ENCODE measurements at regions not wholly inside any gene's neighbourhood (a gene's known extent, or its start where the extent isn't known, plus 50 kb on each side); places are given as distances from the start of the nearest gene placed in this dataset.

- intact Hi-C loops (cut with micrococcal nuclease) = no loop called here
Measured at GRCh38 chr4:4641661-4642495, 100.0 kb upstream of the STX18 start.

DNA sequence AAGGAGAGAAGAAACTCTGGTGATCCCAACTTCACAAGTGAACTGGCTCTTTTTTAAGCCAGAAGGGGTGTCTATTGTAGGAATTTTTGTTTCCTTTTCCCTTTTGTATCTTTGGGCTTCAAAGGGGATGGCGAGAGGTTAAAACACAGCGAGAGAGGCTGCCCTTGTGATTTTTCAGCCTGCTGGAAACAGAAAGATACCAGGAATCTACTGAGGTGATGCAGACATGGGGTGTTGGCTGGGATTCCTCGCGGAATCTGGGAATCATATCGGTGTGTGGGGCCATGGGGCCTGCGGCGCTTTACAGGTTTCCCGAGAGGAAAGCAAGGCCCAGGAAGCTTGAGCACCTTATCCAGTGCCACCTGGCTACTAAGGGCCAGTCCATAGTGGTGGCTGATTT, 99.4 kb upstream of the STX18 start:
- intact Hi-C loops (cut with micrococcal nuclease) = no loop called here

DNA sequence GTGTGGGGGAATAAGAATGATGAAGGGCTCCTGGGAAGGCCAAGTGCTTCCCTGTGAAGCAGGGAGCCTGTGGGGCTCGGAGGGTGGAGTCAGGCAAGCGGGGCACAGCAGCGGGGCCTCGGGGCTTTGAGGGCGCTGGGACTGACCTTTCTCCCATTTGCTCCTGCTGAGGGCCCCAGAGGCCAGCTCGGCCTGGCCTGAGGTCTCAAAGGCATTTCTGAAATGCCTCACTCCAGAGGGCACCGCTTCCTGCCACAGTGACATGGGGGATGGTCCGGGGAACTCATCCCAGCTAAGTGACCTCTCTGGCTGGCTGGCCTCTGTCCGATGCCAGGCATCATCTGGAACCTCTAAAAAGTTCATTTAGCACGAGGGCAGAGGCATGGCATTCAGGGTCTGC, 98.8 kb upstream of the STX18 start:
- intact Hi-C loops (cut with micrococcal nuclease) = no loop called here

- intact Hi-C loops (cut with micrococcal nuclease) = no loop called here
Measured at GRCh38 chr4:4639370-4639769, 97.5 kb upstream of the STX18 start.

DNA sequence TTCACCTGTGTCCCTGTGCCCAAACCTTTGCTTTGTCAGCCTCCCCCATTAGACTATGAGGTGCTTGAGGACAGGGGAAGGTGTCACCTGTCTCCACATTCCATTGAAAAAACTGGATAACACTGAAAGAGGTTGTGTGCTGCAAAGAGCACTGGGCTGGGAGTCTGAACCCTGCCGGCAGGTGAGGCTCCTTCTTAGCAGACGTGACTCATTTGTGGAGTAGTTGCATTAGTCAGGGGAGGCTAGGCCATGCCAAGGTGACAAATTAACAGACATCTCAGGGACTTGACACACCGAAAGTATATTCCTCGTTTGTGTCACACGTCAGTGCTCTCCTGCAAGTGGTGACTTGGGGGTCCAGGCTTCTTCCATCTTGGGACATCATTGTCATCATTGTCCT, 95.9 kb upstream of the STX18 start:
- intact Hi-C loops (cut with micrococcal nuclease) = no loop called here

DNA sequence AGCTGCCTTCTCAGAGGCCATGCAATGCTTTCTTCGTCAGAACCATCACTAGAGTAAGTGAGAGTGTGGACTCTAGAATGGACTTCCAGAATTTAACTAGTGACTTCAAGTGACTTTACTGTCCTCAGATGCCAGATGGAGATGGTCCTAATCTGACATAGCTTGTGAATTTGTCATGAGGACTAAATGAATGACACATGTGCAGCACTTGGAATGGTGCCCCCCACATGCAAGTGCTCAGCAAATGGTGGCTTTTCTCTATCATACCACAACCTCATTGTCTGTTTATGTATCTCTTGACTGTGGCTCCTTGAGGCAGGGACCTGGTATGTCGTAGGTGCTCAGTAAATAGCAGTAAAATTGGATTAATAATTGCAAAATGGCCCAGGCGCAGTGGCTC, 91.6 kb upstream of the STX18 start:
- intact Hi-C loops (cut with micrococcal nuclease) = no loop called here

DNA sequence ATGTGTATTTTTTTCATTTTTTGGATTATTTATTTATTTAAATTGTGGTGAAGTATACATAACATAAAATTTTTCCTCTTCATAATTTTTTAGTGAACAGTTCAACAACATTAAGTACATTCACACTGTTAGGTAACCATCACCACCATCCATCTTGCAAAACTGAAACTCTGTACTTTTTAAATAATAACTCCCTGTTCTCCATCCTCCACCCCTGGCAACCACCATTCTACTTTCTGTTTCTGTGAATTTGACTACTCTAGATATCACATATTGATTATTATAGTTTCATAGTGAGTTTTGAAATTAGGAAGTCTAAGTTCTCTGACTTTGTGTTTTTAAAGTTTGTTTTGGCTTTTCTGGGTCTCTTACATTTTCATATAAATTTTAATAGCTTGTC, 89.3 kb upstream of the STX18 start:
- intact Hi-C loops (cut with micrococcal nuclease) = no loop called here

DNA sequence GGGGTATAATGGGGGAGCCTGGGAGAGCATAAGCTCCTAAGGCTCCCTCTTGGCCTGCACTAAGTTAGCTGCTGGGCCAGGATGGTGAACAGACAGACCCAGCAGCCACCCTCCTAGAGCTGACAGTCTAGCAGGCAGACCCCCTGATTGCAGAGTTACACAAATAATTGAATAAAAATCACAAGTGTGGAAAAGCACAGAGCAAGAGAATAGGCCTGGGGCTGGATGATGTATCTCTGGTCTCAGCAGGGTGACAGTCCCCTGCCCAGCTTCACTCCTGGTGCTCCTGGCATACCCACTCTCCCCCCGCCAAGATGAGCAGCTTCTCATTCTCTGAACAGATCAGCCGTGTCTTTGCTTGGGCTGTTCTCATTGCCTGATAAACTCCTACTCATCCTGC, 86.1 kb upstream of the STX18 start:
- intact Hi-C loops (cut with micrococcal nuclease) = no loop called here

- intact Hi-C loops (cut with micrococcal nuclease) = no loop called here
Measured at GRCh38 chr4:4627111-4627510, 85.3 kb upstream of the STX18 start.

GRCh38 chr4:4625488-4625887, 83.6 kb upstream of the STX18 start:
- intact Hi-C loops (cut with micrococcal nuclease) = no loop called here

DNA sequence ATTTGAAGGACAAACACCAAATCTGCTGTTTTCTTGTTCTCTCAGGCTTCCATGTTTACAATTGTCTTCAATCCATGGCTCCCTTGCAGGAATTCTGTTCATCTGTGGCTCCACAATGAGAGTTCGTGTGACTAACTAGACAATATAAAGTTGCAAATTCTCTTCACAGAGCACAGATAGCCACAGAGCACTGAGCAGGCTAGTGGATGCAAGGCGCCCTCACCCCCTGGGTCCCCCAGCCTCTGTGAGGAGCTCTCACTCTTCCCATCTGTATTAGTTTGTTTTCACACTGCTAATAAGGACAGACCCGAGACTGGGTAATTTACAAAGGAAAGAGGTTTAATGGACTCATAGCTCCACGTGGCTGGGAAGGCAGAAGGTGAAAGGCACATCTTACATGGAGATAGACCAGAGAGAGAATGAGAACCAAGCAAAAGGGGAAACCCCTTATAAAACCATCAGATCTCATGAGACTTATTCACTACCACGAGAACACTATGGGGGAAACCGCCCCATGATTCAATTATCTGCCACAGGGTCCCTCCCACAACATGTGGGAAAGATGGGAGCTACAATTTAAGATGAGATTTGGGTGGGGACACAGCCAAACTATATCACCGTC, 82.5 kb upstream of the STX18 start:
- intact Hi-C loops (cut with micrococcal nuclease) = no loop called here

DNA sequence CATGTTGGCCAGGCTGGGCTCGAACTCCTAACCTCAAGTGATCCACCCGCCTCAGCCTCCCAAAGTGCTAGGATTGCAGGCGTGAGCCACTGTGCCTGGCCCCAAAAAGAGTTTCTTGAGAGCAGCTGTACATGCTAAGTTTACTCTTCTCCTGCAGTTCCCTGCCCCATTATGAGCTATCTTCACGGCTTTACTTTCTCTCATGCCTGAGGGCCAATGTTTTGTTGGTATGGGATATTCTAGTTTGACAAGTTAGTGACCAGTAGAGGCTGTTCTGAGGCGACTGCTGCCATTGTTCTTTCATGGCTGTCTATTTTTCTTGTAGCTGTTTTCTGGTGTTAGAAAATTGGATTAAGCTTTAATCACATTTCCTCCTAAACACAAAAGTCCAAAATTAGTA, 78.0 kb upstream of the STX18 start:
- intact Hi-C loops (cut with micrococcal nuclease) = no loop called here

- intact Hi-C loops (cut with micrococcal nuclease) = no loop called here
Measured at GRCh38 chr4:4618847-4619246, 77.0 kb upstream of the STX18 start.

DNA sequence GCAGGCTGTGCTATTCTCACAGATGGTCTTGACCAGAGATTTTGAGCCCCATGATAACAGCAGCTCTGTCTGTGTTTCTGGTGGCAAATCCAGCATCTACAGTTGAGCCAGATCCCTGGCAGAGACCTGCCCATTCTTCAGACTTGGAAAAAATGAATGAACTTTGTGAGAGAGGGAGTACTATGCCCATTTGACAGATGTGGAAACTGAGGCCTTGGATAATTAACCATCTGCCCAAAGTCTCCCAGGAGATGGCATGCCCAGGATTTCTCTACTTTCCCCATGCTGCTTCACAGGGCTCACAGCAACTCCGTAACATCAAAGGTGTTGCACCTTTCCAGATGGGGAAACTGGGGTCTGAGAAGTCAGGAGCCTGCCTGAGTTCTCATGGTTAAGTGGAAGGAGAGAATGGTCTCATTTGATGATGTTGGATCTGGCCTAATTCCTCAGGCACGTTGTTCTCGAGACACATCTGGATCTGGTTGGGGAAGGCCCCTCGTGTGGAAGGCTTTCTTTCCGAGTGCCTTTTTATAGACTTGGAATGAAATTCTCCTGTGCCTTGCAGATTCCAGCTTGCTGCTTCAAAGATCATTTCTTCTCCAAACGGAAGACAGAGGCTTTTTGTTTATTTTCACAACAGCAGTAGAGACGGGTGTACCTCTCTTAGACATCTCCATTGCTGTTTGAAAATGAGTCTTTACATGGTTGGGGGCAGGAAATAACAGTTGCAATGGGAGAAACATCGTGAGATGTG, 73.3 kb upstream of the STX18 start:
- intact Hi-C loops (cut with micrococcal nuclease) = no loop called here

GRCh38 chr4:4613641-4614286, 71.9 kb upstream of the STX18 start:
- intact Hi-C loops (cut with micrococcal nuclease) = no loop called here

DNA sequence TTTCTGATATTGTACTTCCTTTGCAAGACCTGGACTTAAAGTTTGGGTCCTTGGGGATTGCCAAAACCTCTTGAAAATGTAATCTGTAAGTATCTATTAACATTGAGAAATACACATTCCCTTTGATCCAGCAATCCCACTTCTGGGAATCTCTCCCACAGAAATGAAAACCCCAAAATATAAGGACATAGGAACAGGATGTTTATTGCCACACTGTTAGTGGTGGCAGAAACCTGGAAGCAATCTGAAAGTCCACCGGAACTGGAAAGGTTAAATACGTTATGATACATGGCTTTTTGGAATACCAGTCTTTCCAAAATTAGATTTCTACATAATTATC, 71.2 kb upstream of the STX18 start:
- intact Hi-C loops (cut with micrococcal nuclease) = no loop called here

GRCh38 chr4:4610672-4611071, 68.8 kb upstream of the STX18 start:
- intact Hi-C loops (cut with micrococcal nuclease) = no loop called here

- intact Hi-C loops (cut with micrococcal nuclease) = no loop called here
Measured at GRCh38 chr4:4609622-4610334, 67.9 kb upstream of the STX18 start.

DNA sequence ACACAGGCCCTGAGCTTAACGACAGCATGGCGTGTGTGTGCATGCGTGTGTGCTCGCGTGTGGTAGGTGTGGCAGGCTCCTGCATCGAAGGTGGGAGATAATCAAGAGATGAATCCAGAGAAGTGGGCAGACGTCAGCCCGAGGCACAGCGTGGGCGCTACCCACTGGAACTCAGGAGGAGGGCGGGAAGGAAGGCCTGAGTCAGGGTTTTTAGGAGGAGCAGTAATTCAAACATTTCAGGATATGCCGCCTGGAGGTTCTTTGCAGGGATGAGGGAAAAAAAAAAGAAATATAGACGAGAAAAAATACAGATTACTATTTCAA, 66.3 kb upstream of the STX18 start:
- intact Hi-C loops (cut with micrococcal nuclease) = no loop called here

- intact Hi-C loops (cut with micrococcal nuclease) = no loop called here
Measured at GRCh38 chr4:4607336-4608213, 65.7 kb upstream of the STX18 start.

- intact Hi-C loops (cut with micrococcal nuclease) = no loop called here
Measured at GRCh38 chr4:4606321-4606720, 64.5 kb upstream of the STX18 start.
